Activated naive CD4-positive, alpha-beta T cell (primary cell): ENCODE measurements at regions not wholly inside any gene's neighbourhood (a gene's known extent, or its start where the extent isn't known, plus 50 kb on each side); places are given as distances from the start of the nearest gene placed in this dataset.
"Not testable (repeated sequence)": the region's sequence is repeated elsewhere in the genome, so short reads cannot be mapped to it uniquely, and the experiment has no call there.

Source experiments
- DNase-seq, 4 experiments: peaks; one replicate each; lab custom pipeline; 2025; lab: John Stamatoyannopoulos, UW

- DNase-seq, result no peak
Measured at GRCh38 chr7:145919712-145920111, 196.9 kb upstream of the CNTNAP2 start.

GRCh38 chr7:145916776-145917175 lies 199.8 kb upstream of the CNTNAP2 start:
- DNase-seq, result no peak

GRCh38 chr7:145915679-145916078 lies 200.9 kb upstream of the CNTNAP2 start:
- no peak for DNase-seq

GRCh38 chr7:145909991-145910513 lies 206.5 kb upstream of the CNTNAP2 start:
- DNase-seq, result no peak

GRCh38 chr7:145903658-145904057 lies 212.9 kb upstream of the CNTNAP2 start:
- no peak for DNase-seq

- DNase-seq, result no peak
Measured at GRCh38 chr7:145902123-145902522, 214.5 kb upstream of the CNTNAP2 start.

GRCh38 chr7:145899938-145900337 lies 216.7 kb upstream of the CNTNAP2 start:
- no peak for DNase-seq

GRCh38 chr7:145893925-145894535 lies 222.6 kb upstream of the CNTNAP2 start:
- no peak for DNase-seq

- no peak for DNase-seq
Measured at GRCh38 chr7:145884716-145885514, 231.7 kb upstream of the CNTNAP2 start.

- DNase-seq, result no peak
Measured at GRCh38 chr7:145876376-145876775, 240.2 kb upstream of the CNTNAP2 start.

- DNase-seq, result no peak
Measured at GRCh38 chr7:145875267-145875666, 241.3 kb upstream of the CNTNAP2 start.

GRCh38 chr7:145868935-145869334 lies 247.7 kb upstream of the CNTNAP2 start:
- DNase-seq, result no peak

GRCh38 chr7:145862212-145862611 lies 254.4 kb upstream of the CNTNAP2 start:
- no peak for DNase-seq

GRCh38 chr7:145860809-145861208 lies 255.8 kb upstream of the CNTNAP2 start:
- no peak for DNase-seq

GRCh38 chr7:145850636-145851035 lies 266.0 kb upstream of the CNTNAP2 start:
- no peak for DNase-seq

GRCh38 chr7:145848691-145849090 lies 267.9 kb upstream of the CNTNAP2 start:
- DNase-seq, result no peak

- DNase-seq, result no peak
Measured at GRCh38 chr7:145845345-145845744, 271.3 kb upstream of the CNTNAP2 start.

- DNase-seq, result no peak
Measured at GRCh38 chr7:145839814-145840213, 276.8 kb upstream of the CNTNAP2 start.

GRCh38 chr7:145831616-145832206 lies 284.9 kb upstream of the CNTNAP2 start:
- DNase-seq, result no peak

- no peak for DNase-seq
Measured at GRCh38 chr7:145817687-145818086, 298.9 kb upstream of the CNTNAP2 start.

- no peak for DNase-seq
Measured at GRCh38 chr7:145812218-145812617, 304.4 kb upstream of the CNTNAP2 start.

GRCh38 chr7:145805496-145805895 lies 311.1 kb upstream of the CNTNAP2 start:
- not testable (repeated sequence) for DNase-seq

- no peak for DNase-seq
Measured at GRCh38 chr7:145797507-145797906, 319.1 kb upstream of the CNTNAP2 start.
